GM12864 (cell line): ENCODE measurements at regions not wholly inside any gene's neighbourhood (a gene's known extent, or its start where the extent isn't known, plus 50 kb on each side); places are given as distances from the start of the nearest gene placed in this dataset.

ENCODE experiments used
- DNase-seq: peaks from one replicate; pipeline ENCODE4 v3.0.0-alpha.2; 2011; ENCODE audit warnings: low read depth
- H3K4me3 ChIP-seq: 2 replicates; pipeline ENCODE4 v1.5.1; 2011; ENCODE audit warnings: mild to moderate bottlenecking, low read depth, low read length, control low read depth
- CTCF ChIP-seq: IDR thresholded peaks from 2 replicates; pipeline ENCODE4 v1.5.1; 2011; ENCODE audit warnings: low read depth, mild to moderate bottlenecking, moderate library complexity, low read length, control low read depth, inconsistent platforms; ENCODE audit errors: missing control alignments

GRCh38 chr9:107878462-107878861 is 388.9 kb upstream of the KLF4 start:
- no peak overlapping the region for H3K4me3 ChIP-seq
- DNase-seq: no peak
- no peak for TF ChIP-seq CTCF

- H3K4me3 ChIP-seq: no peak overlapping the region
- TF ChIP-seq CTCF: no peak
- peak; percentile 25 for DNase-seq
These were observed 386.0 kb upstream of the KLF4 start for GRCh38 chr9:107875571-107875980.

- H3K4me3 ChIP-seq: no peak overlapping the region
- peak; percentile 33 for DNase-seq
- TF ChIP-seq CTCF: no peak
These were observed 385.2 kb upstream of the KLF4 start for GRCh38 chr9:107874591-107875369.

- TF ChIP-seq CTCF: no peak
- DNase-seq: no peak
- H3K4me3 ChIP-seq: no peak overlapping the region
These were observed 384.6 kb upstream of the KLF4 start for GRCh38 chr9:107874137-107874536.

GRCh38 chr9:107872457-107873192 is 383.1 kb upstream of the KLF4 start:
- no peak overlapping the region for H3K4me3 ChIP-seq
- no peak for DNase-seq
- TF ChIP-seq CTCF: no peak

GRCh38 chr9:107870927-107871680 is 381.5 kb upstream of the KLF4 start:
- DNase-seq: no peak
- TF ChIP-seq CTCF: no peak

More at GRCh38 chr9:107870927-107871680, 381.5 kb upstream of the KLF4 start:
- H3K4me3 ChIP-seq: no peak overlapping the region
